HEK293 (cell line): ENCODE measurements at regions not wholly inside any gene's neighbourhood (a gene's known extent, or its start where the extent isn't known, plus 50 kb on each side); places are given as distances from the start of the nearest gene placed in this dataset.
A peak's percentile ranks its signal among the peaks of the same experiment; 100 is the strongest.

Experiments
- CTCF ChIA-PET: fragments of 350-600 bp; formaldehyde crosslinking; extraction: SDS; loops from one replicate; lab custom pipeline; 2021; ENCODE audit warnings: antibody characterized with exemption; lab: Yijun Ruan, JAX
- POLR2A ChIA-PET: fragments of 300-600 bp; formaldehyde crosslinking; extraction: SDS; loops from one replicate; lab custom pipeline; 2020; ENCODE audit warnings: antibody characterized with exemption, inconsistent platforms; lab: Yijun Ruan, JAX
- H3K27ac ChIP-seq: fragments of 200-500 bp; sonication (Bioruptor generic); 2 replicates; pipeline ENCODE4 v1.5.1; 2014; ENCODE audit warnings: low read depth, low read length, control low read depth, inconsistent platforms; ENCODE audit errors: extremely low read depth
- H3K36me3 ChIP-seq, 2 experiments: fragments of 200-500 bp in 1 of 2; sonication (Bioruptor generic) in 1 of 2; 1 replicate in 1 of 2; 2 replicates in 1 of 2; pipeline ENCODE4 v1.5.1; 2014 to 2017; ENCODE audit warnings: inconsistent platforms in 2 of 2, low read length in 2 of 2; ENCODE audit not compliant: control insufficient read depth in 2 of 2, insufficient read depth in 1 of 2
- H3K4me1 ChIP-seq: fragments of 200-500 bp; sonication (Bioruptor generic); 2 replicates; pipeline ENCODE4 v1.5.1; 2014; ENCODE audit warnings: mild to moderate bottlenecking, low read length, inconsistent platforms; ENCODE audit not compliant: control insufficient read depth, insufficient read depth
- H3K4me3 ChIP-seq: 2 replicates; pipeline ENCODE4 v1.5.1; 2011; ENCODE audit warnings: low read depth, mild to moderate bottlenecking, control low read depth, low read length, moderate library complexity
- H3K9me3 ChIP-seq: fragments of 200-500 bp; sonication (Bioruptor generic); 2 replicates; pipeline ENCODE4 v1.5.1; 2014; ENCODE audit warnings: low read depth, low read length, inconsistent platforms; ENCODE audit not compliant: control insufficient read depth, insufficient read depth
- GLI4 ChIP-seq: fragments of 450-650 bp; formaldehyde crosslinking; IDR thresholded peaks from 2 replicates; pipeline ENCODE4 v1.5.1; 2016; ENCODE audit warnings: missing biosample characterization, missing genetic modification characterization
- GLIS1 ChIP-seq: fragments of 450-650 bp; formaldehyde crosslinking; IDR thresholded peaks from 2 replicates; pipeline ENCODE4 v1.5.1; 2016; ENCODE audit warnings: missing biosample characterization, missing genetic modification characterization
- HOXA7 ChIP-seq: sonication (generic); formaldehyde crosslinking; IDR thresholded peaks from 2 replicates; pipeline ENCODE4 v1.8.1; 2022; ENCODE audit warnings: missing genetic modification reagents, borderline replicate concordance
- SCRT1 ChIP-seq: fragments of 450-650 bp; formaldehyde crosslinking; IDR thresholded peaks from 2 replicates; pipeline ENCODE4 v1.5.1; 2016; ENCODE audit warnings: missing biosample characterization, missing genetic modification characterization, borderline replicate concordance
- ZFP3 ChIP-seq: fragments of 450-650 bp; formaldehyde crosslinking; IDR thresholded peaks from 2 replicates; pipeline ENCODE4 v1.5.1; 2016; ENCODE audit warnings: low read depth, missing biosample characterization, missing genetic modification characterization
- ZNF133 ChIP-seq: fragments of 450-650 bp; formaldehyde crosslinking; IDR thresholded peaks from 2 replicates; pipeline ENCODE4 v1.5.1; 2016; ENCODE audit warnings: missing biosample characterization, missing genetic modification characterization
- ZNF138 ChIP-seq: fragments of 450-650 bp; formaldehyde crosslinking; IDR thresholded peaks from 2 replicates; pipeline ENCODE4 v1.5.1; 2016; ENCODE audit warnings: missing biosample characterization, missing genetic modification characterization, borderline replicate concordance
- ZNF155 ChIP-seq: fragments of 450-650 bp; formaldehyde crosslinking; IDR thresholded peaks from 2 replicates; pipeline ENCODE4 v1.5.1; 2016; ENCODE audit warnings: missing biosample characterization, missing genetic modification characterization
- ZNF292 ChIP-seq: fragments of 450-650 bp; formaldehyde crosslinking; IDR thresholded peaks from 2 replicates; pipeline ENCODE4 v1.5.1; 2016; ENCODE audit warnings: low read depth, missing biosample characterization, missing genetic modification characterization, borderline replicate concordance
- TF ChIP-seq, protein P1 (sequence below): fragments of 450-650 bp; formaldehyde crosslinking; IDR thresholded peaks from 2 replicates; pipeline ENCODE4 v1.5.1; 2016; ENCODE audit warnings: missing biosample characterization, missing genetic modification characterization
- TF ChIP-seq, protein P2 (sequence below): fragments of 450-650 bp; formaldehyde crosslinking; IDR thresholded peaks from 2 replicates; pipeline ENCODE4 v1.5.1; 2016; ENCODE audit warnings: missing biosample characterization, missing genetic modification characterization
- TF ChIP-seq, protein P3 (sequence below): fragments of 450-650 bp; IDR thresholded peaks from 2 replicates; pipeline ENCODE4 v1.5.1; 2018; ENCODE audit warnings: missing biosample characterization, missing genetic modification characterization
- TF ChIP-seq, protein P4 (sequence below): fragments of 450-650 bp; formaldehyde crosslinking; IDR thresholded peaks from 2 replicates; pipeline ENCODE4 v1.5.1; 2016; ENCODE audit warnings: missing biosample characterization, missing genetic modification characterization
- TF ChIP-seq, protein P5 (sequence below): fragments of 450-650 bp; formaldehyde crosslinking; IDR thresholded peaks from 2 replicates; pipeline ENCODE4 v1.5.1; 2017; ENCODE audit warnings: missing biosample characterization, missing genetic modification characterization
- TF ChIP-seq, protein P6 (sequence below): fragments of 450-650 bp; formaldehyde crosslinking; IDR thresholded peaks from 2 replicates; pipeline ENCODE4 v1.5.1; 2017; ENCODE audit warnings: missing biosample characterization, missing genetic modification characterization

DNA sequence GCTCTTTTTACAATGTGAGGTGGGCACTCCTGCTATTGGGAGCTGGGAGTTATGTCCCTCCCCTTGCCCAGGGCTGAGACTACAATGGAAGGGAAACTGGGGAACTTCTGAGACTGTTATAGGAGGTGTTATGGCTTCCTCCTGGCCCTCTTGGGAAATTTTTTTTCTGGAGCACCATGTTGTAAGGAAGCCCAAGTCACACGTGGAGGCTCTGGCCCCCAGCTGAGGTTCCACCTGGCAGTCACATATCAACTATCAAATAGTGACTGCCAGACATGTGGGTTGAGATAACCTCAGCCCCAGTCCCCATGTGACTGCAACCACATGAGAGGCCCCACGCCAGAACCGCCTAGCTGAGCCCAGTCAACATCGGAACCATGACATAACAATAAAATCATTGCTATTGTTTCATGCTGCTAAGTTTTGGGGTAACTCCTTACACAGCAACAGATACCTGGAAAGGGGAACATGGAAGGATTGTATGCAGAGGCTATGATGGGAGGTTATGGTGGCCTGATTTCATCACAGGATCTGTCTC, 99.4 kb upstream of the NCOR2 start:
- H3K36me3 ChIP-seq: no peaks in the 10 kb centered on the region
- POLR2A ChIA-PET: no interaction called here
- H3K4me1 ChIP-seq: no peaks in the 10 kb centered on the region
- H3K27ac ChIP-seq: no peak overlapping the region
- no peaks in the 10 kb centered on the region for H3K9me3 ChIP-seq
- peak; percentile 35; the same call in 1 of the 2 replicates for TF ChIP-seq GLIS1
- TF ChIP-seq, protein P1, sequence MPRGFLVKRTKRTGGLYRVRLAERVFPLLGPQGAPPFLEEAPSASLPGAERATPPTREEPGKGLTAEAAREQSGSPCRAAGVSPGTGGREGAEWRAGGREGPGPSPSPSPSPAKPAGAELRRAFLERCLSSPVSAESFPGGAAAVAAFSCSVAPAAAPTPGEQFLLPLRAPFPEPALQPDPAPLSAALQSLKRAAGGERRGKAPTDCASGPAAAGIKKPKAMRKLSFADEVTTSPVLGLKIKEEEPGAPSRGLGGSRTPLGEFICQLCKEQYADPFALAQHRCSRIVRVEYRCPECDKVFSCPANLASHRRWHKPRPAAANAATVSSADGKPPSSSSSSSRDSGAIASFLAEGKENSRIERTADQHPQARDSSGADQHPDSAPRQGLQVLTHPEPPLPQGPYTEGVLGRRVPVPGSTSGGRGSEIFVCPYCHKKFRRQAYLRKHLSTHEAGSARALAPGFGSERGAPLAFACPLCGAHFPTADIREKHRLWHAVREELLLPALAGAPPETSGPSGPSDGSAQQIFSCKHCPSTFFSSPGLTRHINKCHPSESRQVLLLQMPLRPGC (tag by site-specific recombination): no peak
- TF ChIP-seq, protein P2, sequence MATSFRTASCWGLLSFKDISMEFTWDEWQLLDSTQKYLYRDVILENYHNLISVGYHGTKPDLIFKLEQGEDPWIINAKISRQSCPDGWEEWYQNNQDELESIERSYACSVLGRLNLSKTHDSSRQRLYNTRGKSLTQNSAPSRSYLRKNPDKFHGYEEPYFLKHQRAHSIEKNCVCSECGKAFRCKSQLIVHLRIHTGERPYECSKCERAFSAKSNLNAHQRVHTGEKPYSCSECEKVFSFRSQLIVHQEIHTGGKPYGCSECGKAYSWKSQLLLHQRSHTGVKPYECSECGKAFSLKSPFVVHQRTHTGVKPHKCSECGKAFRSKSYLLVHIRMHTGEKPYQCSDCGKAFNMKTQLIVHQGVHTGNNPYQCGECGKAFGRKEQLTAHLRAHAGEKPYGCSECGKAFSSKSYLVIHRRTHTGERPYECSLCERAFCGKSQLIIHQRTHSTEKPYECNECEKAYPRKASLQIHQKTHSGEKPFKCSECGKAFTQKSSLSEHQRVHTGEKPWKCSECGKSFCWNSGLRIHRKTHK (tag by site-specific recombination): no peak
- H3K4me3 ChIP-seq: no peak overlapping the region
- CTCF ChIA-PET: interaction anchor here (0.8 kb wide), 1 partner anchor 12 kb away, joined by 4 read pairs; no protein-coding TSS in a partner anchor

DNA sequence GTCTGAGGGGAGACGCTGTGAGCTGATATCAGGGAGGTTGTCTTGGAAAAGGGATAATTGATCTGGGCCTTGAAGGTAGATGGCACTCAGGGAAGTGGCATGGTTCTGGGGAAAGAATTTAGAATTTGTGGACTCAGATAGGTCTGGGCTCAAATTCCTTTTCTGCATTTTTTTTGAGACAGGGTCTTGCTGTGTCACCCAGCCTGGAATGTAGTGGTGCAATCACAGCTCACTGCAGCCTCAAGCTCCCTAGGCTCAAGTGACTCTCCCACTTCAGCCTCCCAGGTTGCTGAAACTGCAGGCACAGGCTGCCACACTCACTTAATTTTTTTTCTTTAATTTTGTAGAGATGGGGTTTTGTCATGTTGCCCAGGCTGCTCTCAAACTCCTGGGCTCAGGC, 98.1 kb upstream of the NCOR2 start:
- no peak overlapping the region for H3K27ac ChIP-seq
- no peaks in the 10 kb centered on the region for H3K9me3 ChIP-seq
- no peaks in the 10 kb centered on the region for H3K4me1 ChIP-seq
- CTCF ChIA-PET: interaction anchor here (0.7 kb wide), 1 partner anchor 65 kb away, joined by 3 read pairs; no protein-coding TSS in a partner anchor
- no peaks in the 10 kb centered on the region for H3K36me3 ChIP-seq
- POLR2A ChIA-PET: no interaction called here
- TF ChIP-seq, protein P3, sequence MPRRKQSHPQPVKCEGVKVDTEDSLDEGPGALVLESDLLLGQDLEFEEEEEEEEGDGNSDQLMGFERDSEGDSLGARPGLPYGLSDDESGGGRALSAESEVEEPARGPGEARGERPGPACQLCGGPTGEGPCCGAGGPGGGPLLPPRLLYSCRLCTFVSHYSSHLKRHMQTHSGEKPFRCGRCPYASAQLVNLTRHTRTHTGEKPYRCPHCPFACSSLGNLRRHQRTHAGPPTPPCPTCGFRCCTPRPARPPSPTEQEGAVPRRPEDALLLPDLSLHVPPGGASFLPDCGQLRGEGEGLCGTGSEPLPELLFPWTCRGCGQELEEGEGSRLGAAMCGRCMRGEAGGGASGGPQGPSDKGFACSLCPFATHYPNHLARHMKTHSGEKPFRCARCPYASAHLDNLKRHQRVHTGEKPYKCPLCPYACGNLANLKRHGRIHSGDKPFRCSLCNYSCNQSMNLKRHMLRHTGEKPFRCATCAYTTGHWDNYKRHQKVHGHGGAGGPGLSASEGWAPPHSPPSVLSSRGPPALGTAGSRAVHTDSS (tag by site-specific recombination): no peak
- TF ChIP-seq, protein P4, sequence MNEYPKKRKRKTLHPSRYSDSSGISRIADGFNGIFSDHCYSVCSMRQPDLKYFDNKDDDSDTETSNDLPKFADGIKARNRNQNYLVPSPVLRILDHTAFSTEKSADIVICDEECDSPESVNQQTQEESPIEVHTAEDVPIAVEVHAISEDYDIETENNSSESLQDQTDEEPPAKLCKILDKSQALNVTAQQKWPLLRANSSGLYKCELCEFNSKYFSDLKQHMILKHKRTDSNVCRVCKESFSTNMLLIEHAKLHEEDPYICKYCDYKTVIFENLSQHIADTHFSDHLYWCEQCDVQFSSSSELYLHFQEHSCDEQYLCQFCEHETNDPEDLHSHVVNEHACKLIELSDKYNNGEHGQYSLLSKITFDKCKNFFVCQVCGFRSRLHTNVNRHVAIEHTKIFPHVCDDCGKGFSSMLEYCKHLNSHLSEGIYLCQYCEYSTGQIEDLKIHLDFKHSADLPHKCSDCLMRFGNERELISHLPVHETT (tag by site-specific recombination): no peak
- TF ChIP-seq, protein P5, sequence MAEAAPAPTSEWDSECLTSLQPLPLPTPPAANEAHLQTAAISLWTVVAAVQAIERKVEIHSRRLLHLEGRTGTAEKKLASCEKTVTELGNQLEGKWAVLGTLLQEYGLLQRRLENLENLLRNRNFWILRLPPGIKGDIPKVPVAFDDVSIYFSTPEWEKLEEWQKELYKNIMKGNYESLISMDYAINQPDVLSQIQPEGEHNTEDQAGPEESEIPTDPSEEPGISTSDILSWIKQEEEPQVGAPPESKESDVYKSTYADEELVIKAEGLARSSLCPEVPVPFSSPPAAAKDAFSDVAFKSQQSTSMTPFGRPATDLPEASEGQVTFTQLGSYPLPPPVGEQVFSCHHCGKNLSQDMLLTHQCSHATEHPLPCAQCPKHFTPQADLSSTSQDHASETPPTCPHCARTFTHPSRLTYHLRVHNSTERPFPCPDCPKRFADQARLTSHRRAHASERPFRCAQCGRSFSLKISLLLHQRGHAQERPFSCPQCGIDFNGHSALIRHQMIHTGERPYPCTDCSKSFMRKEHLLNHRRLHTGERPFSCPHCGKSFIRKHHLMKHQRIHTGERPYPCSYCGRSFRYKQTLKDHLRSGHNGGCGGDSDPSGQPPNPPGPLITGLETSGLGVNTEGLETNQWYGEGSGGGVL: no peak
- TF ChIP-seq HOXA7 (CRISPR knock-in tag): no peak
- no peak for TF ChIP-seq ZNF292 (tag by site-specific recombination)
- TF ChIP-seq ZNF138: no peak
- TF ChIP-seq, protein P6, sequence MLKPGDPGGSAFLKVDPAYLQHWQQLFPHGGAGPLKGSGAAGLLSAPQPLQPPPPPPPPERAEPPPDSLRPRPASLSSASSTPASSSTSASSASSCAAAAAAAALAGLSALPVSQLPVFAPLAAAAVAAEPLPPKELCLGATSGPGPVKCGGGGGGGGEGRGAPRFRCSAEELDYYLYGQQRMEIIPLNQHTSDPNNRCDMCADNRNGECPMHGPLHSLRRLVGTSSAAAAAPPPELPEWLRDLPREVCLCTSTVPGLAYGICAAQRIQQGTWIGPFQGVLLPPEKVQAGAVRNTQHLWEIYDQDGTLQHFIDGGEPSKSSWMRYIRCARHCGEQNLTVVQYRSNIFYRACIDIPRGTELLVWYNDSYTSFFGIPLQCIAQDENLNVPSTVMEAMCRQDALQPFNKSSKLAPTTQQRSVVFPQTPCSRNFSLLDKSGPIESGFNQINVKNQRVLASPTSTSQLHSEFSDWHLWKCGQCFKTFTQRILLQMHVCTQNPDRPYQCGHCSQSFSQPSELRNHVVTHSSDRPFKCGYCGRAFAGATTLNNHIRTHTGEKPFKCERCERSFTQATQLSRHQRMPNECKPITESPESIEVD (tag by site-specific recombination): no peak
- TF ChIP-seq ZFP3: no peak
- no peak for TF ChIP-seq SCRT1
- no peak for TF ChIP-seq ZNF133 (tag by site-specific recombination)
- TF ChIP-seq ZNF155: no peak
- no peak for TF ChIP-seq GLI4
- TF ChIP-seq, all 188 proteins: peak for 0
- H3K4me3 ChIP-seq: no peak overlapping the region
